Activated naive CD4-positive, alpha-beta T cell treated with anti-CD3 and anti-CD28 coated beads, Interleukin-2, amount 50 U/mL, for 72 hours (primary cell): ENCODE measurements at regions not wholly inside any gene's neighbourhood (a gene's known extent, or its start where the extent isn't known, plus 50 kb on each side); places are given as distances from the start of the nearest gene placed in this dataset.
A peak's percentile ranks its signal among the peaks of the same experiment; 100 is the strongest.
"Not testable (repeated sequence)": the region's sequence is repeated elsewhere in the genome, so short reads cannot be mapped to it uniquely, and the experiment has no call there.

ENCODE experiments used
- ATAC-seq, 2 donors: fragments of 150-1000 bp; cut with Tn5 transposase; 2 replicates each; pipeline ENCODE4 v1.10.0; 2021; ENCODE audit warnings: mild to moderate bottlenecking in 2 of 2, moderate library complexity in 2 of 2
- DNase-seq, 2 donors: peaks; one replicate each; pipeline ENCODE4 v3.0.0; 2021 to 2022; ENCODE audit warnings: low spot score in 2 of 2
- H3K27ac Mint-ChIP-seq, 2 donors: one replicate each; pipeline ENCODE4 v1.8.0; 2022; ENCODE audit warnings: mild to moderate bottlenecking in 2 of 2, mixed read lengths in 2 of 2
- H3K36me3 Mint-ChIP-seq, 2 donors: one replicate each; pipeline ENCODE4 v1.8.0; 2022; ENCODE audit warnings: mixed read lengths in 2 of 2
- H3K9me3 Mint-ChIP-seq, 2 donors: one replicate each; pipeline ENCODE4 v1.8.0; 2022; ENCODE audit warnings: mixed read lengths in 2 of 2

GRCh38 chr7:26084418-26084817 lies 67.6 kb upstream of the NFE2L3 start:
- H3K9me3 Mint-ChIP-seq: no peaks in the 10 kb centered on the region
- no peak for ATAC-seq

GRCh38 chr7:26085771-26086170 lies 66.2 kb upstream of the NFE2L3 start:
- DNase-seq (no peak), ATAC-seq (no peak)
- Mint-ChIP-seq H3K36me3 (no peaks in the 10 kb centered on the region), H3K9me3 (no peaks in the 10 kb centered on the region), H3K27ac (no peak overlapping the region)

More at GRCh38 chr7:26084418-26084817, 67.6 kb upstream of the NFE2L3 start:
- no peaks in the 10 kb centered on the region for H3K36me3 Mint-ChIP-seq
- DNase-seq: no peak
- no peak overlapping the region for H3K27ac Mint-ChIP-seq

GRCh38 chr7:26087321-26088091 lies 64.5 kb upstream of the NFE2L3 start:
- H3K27ac Mint-ChIP-seq: no peak overlapping the region
- no peaks in the 10 kb centered on the region for H3K9me3 Mint-ChIP-seq
- H3K36me3 Mint-ChIP-seq: no peaks in the 10 kb centered on the region
- DNase-seq (no peak), ATAC-seq (no peak)

- H3K36me3 Mint-ChIP-seq, ATAC-seq, DNase-seq, H3K9me3 Mint-ChIP-seq, H3K27ac Mint-ChIP-seq: not testable (repeated sequence)
Observed at GRCh38 chr7:26089469-26089868, 62.5 kb upstream of the NFE2L3 start.

GRCh38 chr7:26090927-26091519 lies 61.0 kb upstream of the NFE2L3 start:
- DNase-seq (no peak), ATAC-seq (peak; percentile 65 to 70)
- no peaks in the 10 kb centered on the region for H3K9me3 Mint-ChIP-seq
- H3K36me3 Mint-ChIP-seq: no peaks in the 10 kb centered on the region
- peak overlapping the region in 1 of 2 donors; percentile 54 for H3K27ac Mint-ChIP-seq

- H3K27ac Mint-ChIP-seq: no peak overlapping the region
- ATAC-seq: peak in 1 of 2 donors; percentile 22
- DNase-seq: no peak
- no peaks in the 10 kb centered on the region for H3K36me3 Mint-ChIP-seq
- no peaks in the 10 kb centered on the region for H3K9me3 Mint-ChIP-seq
Observed at GRCh38 chr7:26091933-26092332, 60.1 kb upstream of the NFE2L3 start.

GRCh38 chr7:26093023-26093422 lies 59.0 kb upstream of the NFE2L3 start:
- H3K27ac Mint-ChIP-seq: no peak overlapping the region
- H3K9me3 Mint-ChIP-seq: peaks cover 0 to 4% of the 10 kb centered on the region in 2 donors
- H3K36me3 Mint-ChIP-seq: no peaks in the 10 kb centered on the region
- ATAC-seq (no peak), DNase-seq (no peak)

- H3K9me3 Mint-ChIP-seq: peaks cover 0 to 4% of the 10 kb centered on the region in 2 donors
- H3K36me3 Mint-ChIP-seq: no peaks in the 10 kb centered on the region
- ATAC-seq (no peak), DNase-seq (no peak)
- H3K27ac Mint-ChIP-seq: no peak overlapping the region
Observed at GRCh38 chr7:26096136-26096535, 55.9 kb upstream of the NFE2L3 start.

GRCh38 chr7:26097837-26098668 lies 53.9 kb upstream of the NFE2L3 start:
- Mint-ChIP-seq H3K27ac (peak overlapping the region; percentile 84 to 92), H3K36me3 (no peaks in the 10 kb centered on the region), H3K9me3 (peaks cover 0 to 4% of the 10 kb centered on the region in 2 donors)
- DNase-seq (no peak), ATAC-seq (peak; percentile 13 to 19)

GRCh38 chr7:26099236-26099635 lies 52.8 kb upstream of the NFE2L3 start:
- Mint-ChIP-seq H3K9me3 (peaks cover 0 to 4% of the 10 kb centered on the region in 2 donors), H3K27ac (no peak overlapping the region), H3K36me3 (no peaks in the 10 kb centered on the region)
- no peak for DNase-seq
- ATAC-seq: no peak

- H3K36me3 Mint-ChIP-seq: no peaks in the 10 kb centered on the region
- H3K9me3 Mint-ChIP-seq: peaks cover 0 to 4% of the 10 kb centered on the region in 2 donors
- no peak for DNase-seq
- no peak for ATAC-seq
- H3K27ac Mint-ChIP-seq: peak overlapping the region in 1 of 2 donors; percentile 68
Observed at GRCh38 chr7:26100406-26101339, 51.3 kb upstream of the NFE2L3 start.

- H3K9me3 Mint-ChIP-seq: peaks cover 0 to 4% of the 10 kb centered on the region in 2 donors
- H3K27ac Mint-ChIP-seq: peak overlapping the region; percentile 68 to 75
- DNase-seq: no peak
- ATAC-seq: peak in 1 of 2 donors; percentile 48
- H3K36me3 Mint-ChIP-seq: no peaks in the 10 kb centered on the region
Observed at GRCh38 chr7:26101361-26102151, 50.4 kb upstream of the NFE2L3 start.

- no peak overlapping the region for H3K27ac Mint-ChIP-seq
- H3K36me3 Mint-ChIP-seq: no peaks in the 10 kb centered on the region
- H3K9me3 Mint-ChIP-seq: peaks cover 0 to 4% of the 10 kb centered on the region in 2 donors
- ATAC-seq: no peak
- DNase-seq: no peak
Observed at GRCh38 chr7:26102176-26102575, 49.8 kb upstream of the NFE2L3 start.
